ENCODE measurements at regions not wholly inside any gene's neighbourhood (a gene's known extent, or its start where the extent isn't known, plus 50 kb on each side); places are given as distances from the start of the nearest gene placed in this dataset.
"Not testable (repeated sequence)": the region's sequence is repeated elsewhere in the genome, so short reads cannot be mapped to it uniquely, and the experiment has no call there.

DNA sequence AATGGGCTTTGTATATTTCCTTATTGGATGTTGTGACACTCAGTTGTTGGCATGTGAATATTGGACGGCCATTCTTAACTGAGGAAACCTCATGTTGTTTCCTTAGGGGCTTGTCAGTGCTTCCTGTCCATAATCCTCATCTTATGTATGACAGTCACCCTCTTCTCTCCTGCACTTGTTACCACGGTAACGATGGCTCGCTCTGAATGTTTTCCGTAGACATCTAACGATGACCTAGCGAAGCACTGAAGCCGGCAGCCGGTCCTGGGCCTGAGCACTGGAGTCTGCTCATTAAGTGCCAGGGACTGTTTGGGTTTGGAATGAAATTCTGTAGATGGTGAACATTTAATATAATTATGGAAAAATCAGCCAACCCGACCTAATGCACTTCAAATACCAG, 242.7 kb upstream of the NBPF12 start:
- H3K4ac ChIP-seq (ENCODE audit: low read depth, low read length); H3K27me3 Mint-ChIP-seq (ENCODE audit: low read depth): not testable (repeated sequence)
- WGBS (ENCODE audit: extremely low coverage, insufficient read length, low lambda C conversion rate): no CpG with 5 or more reads among the region's 10 CpGs

DNA sequence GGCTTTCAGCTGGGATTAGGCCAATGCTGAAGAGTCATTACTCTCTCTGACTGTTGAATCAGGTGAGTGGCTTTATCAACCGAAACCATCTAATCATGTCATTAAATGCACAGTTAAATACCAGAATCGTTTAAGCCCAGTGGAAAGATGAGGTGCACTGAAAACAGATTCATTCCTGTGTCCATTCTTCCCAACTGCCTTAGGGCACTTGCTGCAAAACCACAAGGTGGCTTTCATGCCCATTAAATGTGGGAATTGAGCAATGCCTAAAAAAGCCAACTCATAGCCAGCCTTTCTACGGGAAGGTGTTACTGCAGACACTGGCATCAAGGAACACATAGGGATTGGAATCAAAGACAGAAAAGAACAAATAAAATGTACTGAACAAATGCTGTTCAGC, 246.3 kb upstream of the NBPF12 start:
- not testable (repeated sequence) for H3K4me3 Mint-ChIP-seq; H3K27ac Mint-ChIP-seq; H2BK20ac ChIP-seq (ENCODE audit: low read depth, low read length, poor library complexity, severe bottlenecking); H2BK5ac ChIP-seq (ENCODE audit: insufficient read length, low read length); H4K91ac ChIP-seq (ENCODE audit: insufficient read length, low read depth, low read length); H3K18ac ChIP-seq (ENCODE audit: insufficient read length, low read depth, low read length); H4K5ac ChIP-seq (ENCODE audit: insufficient read length, low read depth, low read length); H3K9me3 ChIP-seq (ENCODE audit: control insufficient read depth, low read depth, low read length); H3K27me3 Mint-ChIP-seq (ENCODE audit: low read depth); H3K23ac ChIP-seq (ENCODE audit: insufficient read length, low read depth, low read length); H2AK5ac ChIP-seq (ENCODE audit: insufficient read length, low read length); H3K27ac ChIP-seq (ENCODE audit: insufficient read length, low read depth, low read length); H3K9me3 Mint-ChIP-seq; H3K79me1 ChIP-seq (ENCODE audit: insufficient read depth, low read depth, low read length, poor library complexity, severe bottlenecking); DNase-seq; H4K20me1 ChIP-seq (ENCODE audit: control insufficient read depth, insufficient read depth, insufficient read length); H3K27me3 ChIP-seq (ENCODE audit: insufficient read depth, low read length); H3K4me1 ChIP-seq (ENCODE audit: insufficient read depth, low read length); H3K56ac ChIP-seq (ENCODE audit: insufficient read length, low read depth, low read length); H3K23me2 ChIP-seq (ENCODE audit: insufficient read length, low read depth, low read length, poor library complexity, severe bottlenecking); H2BK15ac ChIP-seq (ENCODE audit: low read depth, low read length); H3K4ac ChIP-seq (ENCODE audit: low read depth, low read length); H3T11ph ChIP-seq (ENCODE audit: low read length); H3K14ac ChIP-seq (ENCODE audit: insufficient read depth, low read length); H2BK12ac ChIP-seq (ENCODE audit: insufficient read length, low read depth, low read length); H3K9ac ChIP-seq (ENCODE audit: extremely low read depth, insufficient read length, low read length); H3K4me2 ChIP-seq (ENCODE audit: insufficient read depth, insufficient read length, low read length); H3K79me2 ChIP-seq (ENCODE audit: insufficient read depth, low read length); H2BK120ac ChIP-seq (ENCODE audit: low read depth, low read length, poor library complexity, severe bottlenecking); H3K4me1 Mint-ChIP-seq; H2AFZ ChIP-seq (ENCODE audit: low read length); H4K8ac ChIP-seq (replicated peaks; ENCODE audit: insufficient read length, low read depth, low read length); H3K36me3 Mint-ChIP-seq (ENCODE audit: insufficient read depth in 1 of 3, low read depth in 3 of 3)
- WGBS (ENCODE audit: extremely low coverage, insufficient read length, low lambda C conversion rate): no CpG with 5 or more reads among the region's 3 CpGs

More for the DNA sequence above, 242.7 kb upstream of the NBPF12 start:
- H2BK5ac ChIP-seq (ENCODE audit: insufficient read length, low read length); H2BK20ac ChIP-seq (ENCODE audit: low read depth, low read length, poor library complexity, severe bottlenecking); H3K9ac ChIP-seq (ENCODE audit: extremely low read depth, insufficient read length, low read length); DNase-seq; H3K4me1 ChIP-seq (ENCODE audit: insufficient read depth, low read length); H3K79me1 ChIP-seq (ENCODE audit: insufficient read depth, low read depth, low read length, poor library complexity, severe bottlenecking); H3K23ac ChIP-seq (ENCODE audit: insufficient read length, low read depth, low read length); H3K9me3 ChIP-seq (ENCODE audit: control insufficient read depth, low read depth, low read length); H4K8ac ChIP-seq (replicated peaks; ENCODE audit: insufficient read length, low read depth, low read length); H3K4me2 ChIP-seq (ENCODE audit: insufficient read depth, insufficient read length, low read length); H2BK15ac ChIP-seq (ENCODE audit: low read depth, low read length); H3K23me2 ChIP-seq (ENCODE audit: insufficient read length, low read depth, low read length, poor library complexity, severe bottlenecking); H3K27me3 ChIP-seq (ENCODE audit: insufficient read depth, low read length); H3K27ac ChIP-seq (ENCODE audit: insufficient read length, low read depth, low read length); H2BK120ac ChIP-seq (ENCODE audit: low read depth, low read length, poor library complexity, severe bottlenecking); H2AK5ac ChIP-seq (ENCODE audit: insufficient read length, low read length); H3K4me1 Mint-ChIP-seq; H2AFZ ChIP-seq (ENCODE audit: low read length); H4K91ac ChIP-seq (ENCODE audit: insufficient read length, low read depth, low read length); H3K14ac ChIP-seq (ENCODE audit: insufficient read depth, low read length); H3K36me3 Mint-ChIP-seq (ENCODE audit: insufficient read depth in 1 of 3, low read depth in 3 of 3); H3K56ac ChIP-seq (ENCODE audit: insufficient read length, low read depth, low read length); H2BK12ac ChIP-seq (ENCODE audit: insufficient read length, low read depth, low read length); H3T11ph ChIP-seq (ENCODE audit: low read length); H3K79me2 ChIP-seq (ENCODE audit: insufficient read depth, low read length); H3K18ac ChIP-seq (ENCODE audit: insufficient read length, low read depth, low read length); H3K9me3 Mint-ChIP-seq; H3K4me3 Mint-ChIP-seq; H4K20me1 ChIP-seq (ENCODE audit: control insufficient read depth, insufficient read depth, insufficient read length); H4K5ac ChIP-seq (ENCODE audit: insufficient read length, low read depth, low read length); H3K27ac Mint-ChIP-seq: not testable (repeated sequence)
